K562 (cell line): ENCODE measurements at regions not wholly inside any gene's neighbourhood (a gene's known extent, or its start where the extent isn't known, plus 50 kb on each side); places are given as distances from the start of the nearest gene placed in this dataset.

Source experiments
- KAT7 ChIP-seq: sonication (generic); formaldehyde crosslinking; IDR thresholded peaks from 2 replicates; pipeline ENCODE4 v1.8.0; 2022; ENCODE audit warnings: missing genetic modification reagents, mild to moderate bottlenecking, borderline replicate concordance
- MTA1 ChIP-seq: fragments of 450-650 bp; IDR thresholded peaks from 2 replicates; pipeline ENCODE4 v1.6.1; 2017; ENCODE audit warnings: borderline replicate concordance
- POLR2A ChIP-seq: fragments of 450-650 bp; conservative IDR thresholded peaks from 2 replicates; pipeline ENCODE4 v1.6.1; 2016
- POLR2AphosphoS5 ChIP-seq: IDR thresholded peaks from 2 replicates; pipeline ENCODE4 v1.6.1; 2011; ENCODE audit warnings: mild to moderate bottlenecking, low read depth, low read length, moderate library complexity; ENCODE audit not compliant: control insufficient read depth, insufficient read depth
- RAD21 ChIP-seq, 2 experiments: fragments of 250-450 bp in 1 of 2; fragments of 450-650 bp in 1 of 2; sonication (Bioruptor Pico) in 1 of 2; formaldehyde crosslinking in 1 of 2; IDR thresholded peaks in 1 of 2; conservative IDR thresholded peaks in 1 of 2; 2 replicates each; pipeline versions ENCODE4 v1.4.0 to v1.8.0; 2020 to 2022; ENCODE audit warnings: mild to moderate bottlenecking in 2 of 2, moderate library complexity in 1 of 2
- TF ChIP-seq, protein P1 (sequence below): fragments of 450-650 bp; formaldehyde crosslinking; IDR thresholded peaks from 2 replicates; pipeline ENCODE4 v1.4.0; 2020; ENCODE audit warnings: mild to moderate bottlenecking, moderate library complexity

DNA sequence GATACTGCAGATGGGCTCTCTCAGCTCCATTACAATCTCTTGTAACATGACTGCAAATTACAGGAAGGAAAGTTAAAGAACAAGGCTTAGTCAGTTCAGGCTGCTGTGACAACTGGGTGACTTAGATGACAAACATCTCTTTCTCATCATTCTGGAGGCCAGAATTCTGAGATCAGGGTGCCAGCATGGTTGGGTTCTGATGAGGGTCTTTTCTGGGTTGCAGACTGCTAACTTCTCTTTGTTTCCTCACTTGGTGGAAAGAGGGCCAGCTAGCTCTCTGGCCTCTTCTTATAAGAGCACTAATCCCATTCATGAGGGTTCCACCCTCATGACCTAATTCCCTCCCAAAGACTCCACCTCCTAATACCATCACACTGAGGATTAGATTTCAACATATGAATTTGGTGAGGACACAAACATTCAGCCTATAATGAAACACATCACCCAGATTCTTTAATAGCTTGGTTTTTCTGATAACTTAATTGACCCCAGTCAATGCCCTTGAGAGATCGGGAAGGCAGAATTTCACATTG is 73.6 kb upstream of the MAMDC2 start:
- TF ChIP-seq POLR2AphosphoS5 (no peak), RAD21 (CRISPR knock-in tag; conservative IDR thresholded peaks at IDR 0.05 in 1 of 2, IDR thresholded peaks at IDR 0.05 in 1 of 2) (no peak), KAT7 (CRISPR knock-in tag) (no peak), MTA1 (no peak), POLR2A (no peak)
- TF ChIP-seq, protein P1, sequence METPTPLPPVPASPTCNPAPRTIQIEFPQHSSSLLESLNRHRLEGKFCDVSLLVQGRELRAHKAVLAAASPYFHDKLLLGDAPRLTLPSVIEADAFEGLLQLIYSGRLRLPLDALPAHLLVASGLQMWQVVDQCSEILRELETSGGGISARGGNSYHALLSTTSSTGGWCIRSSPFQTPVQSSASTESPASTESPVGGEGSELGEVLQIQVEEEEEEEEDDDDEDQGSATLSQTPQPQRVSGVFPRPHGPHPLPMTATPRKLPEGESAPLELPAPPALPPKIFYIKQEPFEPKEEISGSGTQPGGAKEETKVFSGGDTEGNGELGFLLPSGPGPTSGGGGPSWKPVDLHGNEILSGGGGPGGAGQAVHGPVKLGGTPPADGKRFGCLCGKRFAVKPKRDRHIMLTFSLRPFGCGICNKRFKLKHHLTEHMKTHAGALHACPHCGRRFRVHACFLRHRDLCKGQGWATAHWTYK: no peak
